ENCODE measurements at regions not wholly inside any gene's neighbourhood (a gene's known extent, or its start where the extent isn't known, plus 50 kb on each side); places are given as distances from the start of the nearest gene placed in this dataset.

DNA sequence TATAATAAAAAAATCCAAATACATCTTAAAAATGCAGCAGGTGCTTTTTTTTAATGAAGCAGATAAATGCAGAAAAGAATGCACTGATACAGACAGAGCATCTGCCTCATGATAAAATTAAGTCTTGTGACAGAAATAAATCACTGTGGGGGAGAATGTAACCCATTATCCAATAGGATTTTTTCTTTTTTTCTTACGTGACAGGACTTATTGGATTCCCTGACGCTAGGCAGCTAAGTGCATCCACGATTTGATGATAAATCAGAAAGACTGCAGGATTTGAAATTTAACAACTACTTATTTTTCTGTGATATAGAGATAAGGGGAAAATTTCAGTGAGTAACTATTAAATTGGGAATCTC is 110.6 kb upstream of the PPARGC1A start:
- Histone ChIP-seq H3K27me3 (no peaks in the 10 kb centered on the region), H3K4me1 (no peaks in the 10 kb centered on the region), H3K36me3 (no peaks in the 10 kb centered on the region), H3K4me3 (no peak overlapping the region), H3K27ac (no peak overlapping the region), H3K9me3 (no peaks in the 10 kb centered on the region)
- TF ChIP-seq POLR2A (IDR thresholded peaks at IDR 0.05): no peak
- no peak for TF ChIP-seq POLR2AphosphoS5 (IDR thresholded peaks at IDR 0.05)
- TF ChIP-seq, protein P1, sequence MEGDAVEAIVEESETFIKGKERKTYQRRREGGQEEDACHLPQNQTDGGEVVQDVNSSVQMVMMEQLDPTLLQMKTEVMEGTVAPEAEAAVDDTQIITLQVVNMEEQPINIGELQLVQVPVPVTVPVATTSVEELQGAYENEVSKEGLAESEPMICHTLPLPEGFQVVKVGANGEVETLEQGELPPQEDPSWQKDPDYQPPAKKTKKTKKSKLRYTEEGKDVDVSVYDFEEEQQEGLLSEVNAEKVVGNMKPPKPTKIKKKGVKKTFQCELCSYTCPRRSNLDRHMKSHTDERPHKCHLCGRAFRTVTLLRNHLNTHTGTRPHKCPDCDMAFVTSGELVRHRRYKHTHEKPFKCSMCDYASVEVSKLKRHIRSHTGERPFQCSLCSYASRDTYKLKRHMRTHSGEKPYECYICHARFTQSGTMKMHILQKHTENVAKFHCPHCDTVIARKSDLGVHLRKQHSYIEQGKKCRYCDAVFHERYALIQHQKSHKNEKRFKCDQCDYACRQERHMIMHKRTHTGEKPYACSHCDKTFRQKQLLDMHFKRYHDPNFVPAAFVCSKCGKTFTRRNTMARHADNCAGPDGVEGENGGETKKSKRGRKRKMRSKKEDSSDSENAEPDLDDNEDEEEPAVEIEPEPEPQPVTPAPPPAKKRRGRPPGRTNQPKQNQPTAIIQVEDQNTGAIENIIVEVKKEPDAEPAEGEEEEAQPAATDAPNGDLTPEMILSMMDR (IDR thresholded peaks at IDR 0.05): no peak
- intact Hi-C loops (cut with DNase I; ENCODE audit: low total_unique reads): no loop called here
- DNase-seq (ENCODE audit: low spot score in 2 of 2): no peak

DNA sequence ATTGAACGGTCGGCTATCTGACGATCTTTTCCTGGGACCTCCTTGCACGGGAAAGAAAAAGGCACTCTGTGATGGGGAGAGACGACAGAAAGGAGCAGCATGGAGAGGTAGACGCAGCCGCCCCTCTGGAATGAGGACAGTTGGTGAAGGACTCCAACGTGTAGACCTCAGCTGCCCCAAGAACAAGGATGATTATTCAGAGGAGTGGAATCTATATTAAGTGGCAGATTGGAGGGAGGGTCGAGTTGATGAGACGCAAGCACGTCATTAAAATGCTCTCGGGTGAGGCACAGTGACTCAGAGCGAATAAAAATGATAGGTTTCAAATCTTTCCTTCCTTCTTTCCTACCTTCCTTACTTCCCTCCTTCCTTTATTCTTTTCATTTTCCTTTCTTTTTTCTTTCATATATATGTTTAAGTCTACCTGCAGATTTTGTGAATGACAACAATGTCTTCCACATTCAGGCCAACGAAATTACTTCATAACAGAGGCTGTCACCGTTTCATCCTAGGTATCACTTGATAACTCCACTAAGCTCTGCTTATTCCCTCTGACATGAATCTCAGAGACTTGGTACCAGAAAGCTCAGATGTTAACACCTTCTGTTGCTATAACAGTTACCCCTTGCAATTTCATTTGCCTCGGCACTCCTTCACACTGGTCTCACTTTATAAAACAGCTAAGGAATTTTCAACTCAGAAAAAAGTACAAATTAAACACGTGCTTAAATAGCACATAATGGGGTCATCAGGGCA is 110.0 kb upstream of the PPARGC1A start:
- H3K9me3 ChIP-seq: no peaks in the 10 kb centered on the region
- DNase-seq (ENCODE audit: low spot score in 2 of 2): no peak
- TF ChIP-seq POLR2A (IDR thresholded peaks at IDR 0.05) (no peak), POLR2AphosphoS5 (IDR thresholded peaks at IDR 0.05) (no peak)
- TF ChIP-seq, protein P1 (IDR thresholded peaks at IDR 0.05): no peak
- no peak overlapping the region for H3K4me3 ChIP-seq
- no peaks in the 10 kb centered on the region for H3K4me1 ChIP-seq
- intact Hi-C loops (cut with DNase I; ENCODE audit: low total_unique reads): no loop called here
- H3K36me3 ChIP-seq: no peaks in the 10 kb centered on the region
- no peaks in the 10 kb centered on the region for H3K27me3 ChIP-seq
- H3K27ac ChIP-seq: no peak overlapping the region

DNA sequence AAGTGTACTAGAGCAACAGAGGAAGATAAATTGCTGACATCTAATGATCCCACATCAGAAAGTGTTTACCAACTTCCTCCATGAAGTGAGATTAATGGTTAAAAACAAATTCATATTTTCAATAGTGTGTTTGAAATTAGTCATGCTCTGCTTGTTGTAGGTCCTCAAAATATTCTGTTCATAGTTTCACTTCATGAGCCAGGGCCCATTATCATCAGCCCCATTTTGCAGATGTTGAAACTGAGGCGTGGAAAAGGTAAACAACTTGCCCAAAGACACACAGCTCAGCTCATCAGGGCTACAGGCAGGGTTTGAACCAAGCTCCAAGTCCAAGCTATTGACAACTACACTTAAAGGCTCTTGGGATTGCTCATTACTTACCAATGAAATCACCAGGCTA is 103.5 kb upstream of the PPARGC1A start:
- TF ChIP-seq, protein P1 (IDR thresholded peaks at IDR 0.05): no peak
- no peak for TF ChIP-seq POLR2AphosphoS5 (IDR thresholded peaks at IDR 0.05)
- no peak for TF ChIP-seq POLR2A (IDR thresholded peaks at IDR 0.05)
- DNase-seq (ENCODE audit: low spot score in 2 of 2): no peak
- H3K36me3 ChIP-seq: no peaks in the 10 kb centered on the region
- H3K4me1 ChIP-seq: no peaks in the 10 kb centered on the region
- H3K27ac ChIP-seq: no peak overlapping the region
- intact Hi-C loops (cut with DNase I; ENCODE audit: low total_unique reads): no loop called here
- H3K9me3 ChIP-seq: no peaks in the 10 kb centered on the region
- H3K27me3 ChIP-seq: no peaks in the 10 kb centered on the region
- no peak overlapping the region for H3K4me3 ChIP-seq

DNA sequence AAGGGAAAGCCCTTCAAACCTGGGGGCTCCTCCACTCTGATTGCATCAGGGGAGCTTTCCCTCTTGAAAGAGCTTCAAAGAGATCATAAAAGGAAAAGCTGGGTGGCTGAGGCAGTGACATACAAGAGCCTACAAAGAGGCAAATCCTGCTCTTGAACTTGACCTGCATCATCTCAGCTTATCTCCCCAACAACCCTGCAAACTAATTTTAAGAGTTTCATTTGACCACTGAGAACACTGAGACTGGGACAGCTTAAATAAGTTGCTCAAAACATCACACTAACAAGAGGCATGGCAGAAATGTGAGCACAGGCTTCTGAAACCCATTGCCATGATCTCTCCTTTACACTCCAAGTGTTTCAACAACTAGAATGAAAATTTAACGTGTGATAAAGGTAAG is 101.6 kb upstream of the PPARGC1A start:
- TF ChIP-seq POLR2AphosphoS5 (IDR thresholded peaks at IDR 0.05): no peak
- TF ChIP-seq, protein P1 (IDR thresholded peaks at IDR 0.05): no peak
- no peak for TF ChIP-seq POLR2A (IDR thresholded peaks at IDR 0.05)
- Histone ChIP-seq H3K27me3 (no peaks in the 10 kb centered on the region), H3K9me3 (no peaks in the 10 kb centered on the region), H3K4me3 (no peak overlapping the region), H3K27ac (no peak overlapping the region), H3K36me3 (no peaks in the 10 kb centered on the region), H3K4me1 (no peaks in the 10 kb centered on the region)
- no peak for DNase-seq (ENCODE audit: low spot score in 2 of 2)
- intact Hi-C loops (cut with DNase I; ENCODE audit: low total_unique reads): no loop called here

DNA sequence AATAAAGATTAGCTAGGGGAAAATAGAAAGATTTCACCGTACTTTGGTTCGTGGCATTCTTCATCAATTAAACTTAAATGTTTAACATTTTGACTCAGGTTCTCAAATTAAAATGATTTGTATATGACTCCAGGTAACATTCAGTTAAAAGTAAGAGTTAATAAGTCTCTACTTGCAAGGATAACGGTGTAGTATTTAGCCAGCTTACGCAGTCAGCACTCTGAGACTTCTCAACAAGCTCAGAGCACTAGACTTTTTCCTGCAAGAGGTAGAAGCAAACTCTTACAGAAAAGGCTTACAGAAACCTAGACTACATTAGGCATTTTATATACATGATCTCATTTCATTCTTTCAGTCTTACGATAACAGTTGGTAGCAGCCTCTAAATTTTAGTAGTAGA is 96.4 kb upstream of the PPARGC1A start:
- no peak for TF ChIP-seq POLR2A (IDR thresholded peaks at IDR 0.05)
- TF ChIP-seq, protein P1 (IDR thresholded peaks at IDR 0.05): no peak
- TF ChIP-seq POLR2AphosphoS5 (IDR thresholded peaks at IDR 0.05): no peak
- intact Hi-C loops (cut with DNase I; ENCODE audit: low total_unique reads): loop anchor here (1.0 kb wide), 1 partner anchor 10 kb away; no protein-coding TSS in a partner anchor
- no peak for DNase-seq (ENCODE audit: low spot score in 2 of 2)
- Histone ChIP-seq H3K27me3 (no peaks in the 10 kb centered on the region), H3K36me3 (no peaks in the 10 kb centered on the region), H3K27ac (no peak overlapping the region), H3K9me3 (no peaks in the 10 kb centered on the region), H3K4me1 (no peaks in the 10 kb centered on the region), H3K4me3 (no peak overlapping the region)
